ENCODE measurements at regions not wholly inside any gene's neighbourhood (a gene's known extent, or its start where the extent isn't known, plus 50 kb on each side); places are given as distances from the start of the nearest gene placed in this dataset.

- no peak for TF ChIP-seq CTCF (IDR thresholded peaks at IDR 0.05; ENCODE audit: low read depth, low read length, missing control alignments)
- H3K4me3 ChIP-seq (replicated peaks; ENCODE audit: low read depth, low read length): no peak overlapping the region
- no peak for DNase-seq (ENCODE audit: extremely low read depth, low read depth)
Measured at GRCh38 chr2:145724311-145724898, 1204.5 kb upstream of the ZEB2 start.

- no peak overlapping the region for H3K4me3 ChIP-seq (replicated peaks; ENCODE audit: low read depth, low read length)
- DNase-seq (ENCODE audit: extremely low read depth, low read depth): no peak
- TF ChIP-seq CTCF (IDR thresholded peaks at IDR 0.05; ENCODE audit: low read depth, low read length, missing control alignments): no peak
Measured at GRCh38 chr2:145723872-145724271, 1204.0 kb upstream of the ZEB2 start.

GRCh38 chr2:145721681-145722080 lies 1201.8 kb upstream of the ZEB2 start:
- no peak overlapping the region for H3K4me3 ChIP-seq (replicated peaks; ENCODE audit: low read depth, low read length)
- no peak for TF ChIP-seq CTCF (IDR thresholded peaks at IDR 0.05; ENCODE audit: low read depth, low read length, missing control alignments)
- DNase-seq (ENCODE audit: extremely low read depth, low read depth): no peak

- no peak for TF ChIP-seq CTCF (IDR thresholded peaks at IDR 0.05; ENCODE audit: low read depth, low read length, missing control alignments)
- no peak for DNase-seq (ENCODE audit: extremely low read depth, low read depth)
- no peak overlapping the region for H3K4me3 ChIP-seq (replicated peaks; ENCODE audit: low read depth, low read length)
Measured at GRCh38 chr2:145715601-145716000, 1195.7 kb upstream of the ZEB2 start.

- no peak overlapping the region for H3K4me3 ChIP-seq (replicated peaks; ENCODE audit: low read depth, low read length)
- TF ChIP-seq CTCF (IDR thresholded peaks at IDR 0.05; ENCODE audit: low read depth, low read length, missing control alignments): no peak
- DNase-seq (ENCODE audit: extremely low read depth, low read depth): no peak
Measured at GRCh38 chr2:145710303-145710702, 1190.4 kb upstream of the ZEB2 start.

GRCh38 chr2:145702305-145702704 lies 1182.4 kb upstream of the ZEB2 start:
- DNase-seq (ENCODE audit: extremely low read depth, low read depth): no peak
- H3K4me3 ChIP-seq (replicated peaks; ENCODE audit: low read depth, low read length): no peak overlapping the region
- TF ChIP-seq CTCF (IDR thresholded peaks at IDR 0.05; ENCODE audit: low read depth, low read length, missing control alignments): no peak

- DNase-seq (ENCODE audit: extremely low read depth, low read depth): peak; percentile 5
Measured at GRCh38 chr2:145692971-145693478, 1173.1 kb upstream of the ZEB2 start.

More at GRCh38 chr2:145692971-145693478, 1173.1 kb upstream of the ZEB2 start:
- no peak overlapping the region for H3K4me3 ChIP-seq (replicated peaks; ENCODE audit: low read depth, low read length)
- no peak for TF ChIP-seq CTCF (IDR thresholded peaks at IDR 0.05; ENCODE audit: low read depth, low read length, missing control alignments)

Data from HFF-Myc (cell line).